Prostate gland (tissue), 2 donors: ENCODE measurements at regions not wholly inside any gene's neighbourhood (a gene's known extent, or its start where the extent isn't known, plus 50 kb on each side); places are given as distances from the start of the nearest gene placed in this dataset.

Experiments used
- CTCF ChIP-seq, 4 experiments: fragments of 200-600 bp in 2 of 4; fragments of 450-650 bp in 2 of 4; sonication (generic) in 2 of 4; IDR thresholded peaks; 1 replicate in 3 of 4; 2 replicates in 1 of 4; pipeline ENCODE4 v1.5.1; 2016 to 2019; ENCODE audit warnings: antibody characterized with exemption in 4 of 4, mild to moderate bottlenecking in 2 of 4, moderate library complexity in 2 of 4
- POLR2A ChIP-seq: fragments of 450-650 bp; IDR thresholded peaks from one replicate; pipeline ENCODE4 v1.6.1; 2016; ENCODE audit warnings: antibody characterized with exemption, mild to moderate bottlenecking

- no peak for TF ChIP-seq CTCF (IDR thresholded peaks at IDR 0.05)
- no peak for TF ChIP-seq POLR2A
These were observed 263.1 kb downstream of the RPS24 start for GRCh38 chr10:78296785-78297184.
